Hepatocyte (in vitro differentiated cells): ENCODE measurements at regions not wholly inside any gene's neighbourhood (a gene's known extent, or its start where the extent isn't known, plus 50 kb on each side); places are given as distances from the start of the nearest gene placed in this dataset. TPM values are rescaled to one million over a fixed set of nuclear protein-coding genes. Genes with fewer than 3 reads are reported as not detected.
"Not testable (repeated sequence)": the region's sequence is repeated elsewhere in the genome, so short reads cannot be mapped to it uniquely, and the experiment has no call there.

Experiments used
- DNase-seq: peaks from one replicate; pipeline ENCODE4 v3.0.0-alpha.2; 2016; ENCODE audit warnings: low spot score
- H2AFZ ChIP-seq: fragments of 200-600 bp; sonication (generic); 2 replicates; pipeline ENCODE4 v1.6.0; 2016; ENCODE audit warnings: antibody characterized with exemption, mild to moderate bottlenecking
- H3K27ac ChIP-seq: fragments of 200-600 bp; sonication (generic); 2 replicates; pipeline ENCODE4 v1.5.1; 2016; ENCODE audit warnings: mild to moderate bottlenecking
- H3K27me3 ChIP-seq: fragments of 200-600 bp; sonication (generic); 2 replicates; pipeline ENCODE4 v1.6.1; 2016
- H3K36me3 ChIP-seq: fragments of 200-600 bp; sonication (generic); replicated peaks from 2 replicates; pipeline ENCODE4 v1.5.1; 2016; ENCODE audit warnings: low read depth; ENCODE audit not compliant: insufficient read depth
- H3K4me1 ChIP-seq: fragments of 200-600 bp; sonication (generic); 2 replicates; pipeline ENCODE4 v1.5.1; 2016; ENCODE audit warnings: mild to moderate bottlenecking, moderate library complexity; ENCODE audit not compliant: insufficient read depth
- H3K4me2 ChIP-seq: fragments of 200-600 bp; sonication (generic); 2 replicates; pipeline ENCODE4 v1.6.0; 2016
- H3K4me3 ChIP-seq: fragments of 200-600 bp; sonication (generic); 2 replicates; pipeline ENCODE4 v1.5.1; 2016; ENCODE audit warnings: mild to moderate bottlenecking
- H3K79me2 ChIP-seq: fragments of 200-600 bp; sonication (generic); 2 replicates; pipeline ENCODE4 v1.6.0; 2017; ENCODE audit warnings: mild to moderate bottlenecking
- H3K9me2 ChIP-seq: fragments of 200-600 bp; sonication (generic); replicated peaks from 2 replicates; pipeline ENCODE4 v1.6.0; 2017; ENCODE audit warnings: mild to moderate bottlenecking; ENCODE audit not compliant: insufficient read depth
- H3K9me3 ChIP-seq: fragments of 200-600 bp; sonication (generic); 2 replicates; pipeline ENCODE4 v1.5.1; 2016; ENCODE audit warnings: low read depth, mild to moderate bottlenecking
- H4K20me1 ChIP-seq: fragments of 200-600 bp; sonication (generic); 2 replicates; pipeline ENCODE4 v1.6.0; 2016; ENCODE audit warnings: mild to moderate bottlenecking; ENCODE audit not compliant: insufficient read depth, poor library complexity, severe bottlenecking
- CTCF ChIP-seq: fragments of 200-600 bp; sonication (generic); IDR thresholded peaks from 2 replicates; pipeline ENCODE4 v1.5.1; 2016; ENCODE audit warnings: antibody characterized with exemption, mild to moderate bottlenecking; ENCODE audit not compliant: poor library complexity
- EZH2 ChIP-seq: fragments of 200-600 bp; sonication (generic); IDR thresholded peaks from 2 replicates; pipeline ENCODE4 v1.6.1; 2016; ENCODE audit warnings: antibody characterized with exemption, mild to moderate bottlenecking, borderline replicate concordance
- EZH2phosphoT487 ChIP-seq: fragments of 200-600 bp; sonication (generic); IDR thresholded peaks from one replicate; pipeline ENCODE4 v1.6.1; 2018; ENCODE audit warnings: antibody characterized with exemption, mild to moderate bottlenecking, low read depth, moderate library complexity; ENCODE audit not compliant: unreplicated experiment, severe bottlenecking
- WGBS: methylation state at CpG from one replicate; pipeline ENCODE4 v1.1.6; 2016; ENCODE audit warnings: low lambda C conversion rate; ENCODE audit errors: missing lambda C conversion rate; 5-methylcytosine and 5-hydroxymethylcytosine counted together
- small RNA-seq: library from RNA; depleted of rRNA; stranded (forward); fragments of <200 nt; gene quantifications from one replicate; pipeline ENCODE3, GENCODE V24; 2014

- no peak overlapping the region for H3K4me2 ChIP-seq
- no peaks in the 10 kb centered on the region for H3K79me2 ChIP-seq
- H3K27me3 ChIP-seq: no peaks in the 10 kb centered on the region
- H3K27ac ChIP-seq: no peak overlapping the region
- H3K4me3 ChIP-seq: no peak overlapping the region
- 95% methylated on average over 3 of the region's 3 CpGs for WGBS
- H3K4me1 ChIP-seq: peaks cover 16% of the 10 kb centered on the region
- no peak overlapping the region for H2AFZ ChIP-seq
- TF ChIP-seq EZH2phosphoT487: no peak
- TF ChIP-seq CTCF: no peak
- TF ChIP-seq EZH2: no peak
- H3K36me3 ChIP-seq: no peaks in the 10 kb centered on the region
- H3K9me3 ChIP-seq: no peaks in the 10 kb centered on the region
- DNase-seq: no peak
- no peaks in the 10 kb centered on the region for H4K20me1 ChIP-seq
- no peaks in the 10 kb centered on the region for H3K9me2 ChIP-seq
These were observed 52.9 kb upstream of the ZNF217 start for GRCh38 chr20:53646550-53646949.

- H4K20me1 ChIP-seq: no peaks in the 10 kb centered on the region
- 69% methylated on average over 2 of the region's 2 CpGs for WGBS
- no peaks in the 10 kb centered on the region for H3K27me3 ChIP-seq
- TF ChIP-seq EZH2phosphoT487: no peak
- no peak for TF ChIP-seq EZH2
- no peak for TF ChIP-seq CTCF
- peaks cover 16% of the 10 kb centered on the region for H3K4me1 ChIP-seq
- H3K79me2 ChIP-seq: no peaks in the 10 kb centered on the region
- H3K4me3 ChIP-seq: no peak overlapping the region
- H2AFZ ChIP-seq: no peak overlapping the region
- H3K4me2 ChIP-seq: no peak overlapping the region
- H3K9me2 ChIP-seq: no peaks in the 10 kb centered on the region
- H3K36me3 ChIP-seq: no peaks in the 10 kb centered on the region
- no peaks in the 10 kb centered on the region for H3K9me3 ChIP-seq
- H3K27ac ChIP-seq: no peak overlapping the region
- DNase-seq: no peak
These were observed 51.9 kb upstream of the ZNF217 start for GRCh38 chr20:53645582-53645897.

GRCh38 chr20:53644108-53644507 lies 50.5 kb upstream of the ZNF217 start:
- H3K9me2 ChIP-seq, H3K9me3 ChIP-seq, H3K4me2 ChIP-seq, H3K36me3 ChIP-seq, H3K4me3 ChIP-seq, H2AFZ ChIP-seq, H3K27ac ChIP-seq, H3K27me3 ChIP-seq, DNase-seq, H3K79me2 ChIP-seq, H4K20me1 ChIP-seq: not testable (repeated sequence)
- H3K4me1 ChIP-seq: peaks cover 16% of the 10 kb centered on the region
- WGBS: over 99% methylated on average over 8 of the region's 8 CpGs

Small RNA genes lying in the stretch of these regions (small RNA-seq; reads per million reads assigned to genes)
- gene RNU7-14P: not detected
